ENCODE measurements at regions not wholly inside any gene's neighbourhood (a gene's known extent, or its start where the extent isn't known, plus 50 kb on each side); places are given as distances from the start of the nearest gene placed in this dataset.

DNA sequence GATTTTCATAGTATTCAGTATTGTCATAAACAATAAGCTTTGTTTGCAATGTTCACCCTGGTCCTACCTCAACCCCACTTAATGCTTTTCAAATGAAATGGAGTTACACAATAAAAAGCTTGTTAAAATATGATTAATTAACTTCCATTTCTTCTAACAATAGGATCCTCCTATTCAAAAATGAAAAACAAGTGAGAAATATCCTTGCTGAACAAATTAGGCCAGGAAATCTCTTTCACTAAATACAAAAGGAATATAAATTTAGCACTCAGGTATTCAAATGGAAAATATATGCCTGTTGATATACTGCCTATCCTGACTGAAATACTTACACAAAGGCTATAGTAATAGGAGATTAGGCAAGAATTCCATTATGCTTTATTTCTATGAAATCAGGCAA, 323.4 kb upstream of the GRM3 start:
- Histone ChIP-seq H4K20me1 (ENCODE audit: control insufficient read depth, insufficient read depth, low read length, poor library complexity, severe bottlenecking) (no peaks in the 10 kb centered on the region), H3K4me2 (replicated peaks; ENCODE audit: low read depth, low read length, poor library complexity, severe bottlenecking) (no peak overlapping the region), H3K79me2 (ENCODE audit: control insufficient read depth, insufficient read depth, low read length) (no peaks in the 10 kb centered on the region), H3K9ac (ENCODE audit: low read length) (no peak overlapping the region), H3K4me3 (ENCODE audit: control extremely low read depth in 1 of 5, extremely low read depth in 1 of 5, insufficient read depth in 1 of 5, low read depth in 2 of 5, low read length in 4 of 5) (no peak overlapping the region), H3K9me3 (ENCODE audit: control extremely low read depth in 1 of 3, control insufficient read depth in 2 of 3, insufficient read depth in 1 of 3, low read length in 2 of 3) (no peaks in the 10 kb centered on the region), H3K27me3 (replicated peaks in 1 of 4; ENCODE audit: control extremely low read depth in 1 of 4, control insufficient read depth in 3 of 4, insufficient read depth in 4 of 4, low read length in 3 of 4) (no peaks in the 10 kb centered on the region), H3K36me3 (replicated peaks in 1 of 2; ENCODE audit: control extremely low read depth in 1 of 2, control insufficient read depth in 1 of 2, extremely low read depth in 1 of 2, insufficient read depth in 2 of 2, low read length in 1 of 2) (no peaks in the 10 kb centered on the region), H3K4me1 (ENCODE audit: control insufficient read depth in 2 of 2, insufficient read depth in 2 of 2, low read length in 2 of 2) (no peaks in the 10 kb centered on the region), H3K27ac (ENCODE audit: low read length in 2 of 2) (no peak overlapping the region), H2AFZ (ENCODE audit: insufficient read depth, low read depth, low read length, poor library complexity, severe bottlenecking) (no peak overlapping the region)
- Mint-ChIP-seq H3K9me3 (ENCODE audit: insufficient read depth) (no peaks in the 10 kb centered on the region), H3K27ac (no peak overlapping the region), H3K4me3 (no peak overlapping the region), H3K4me1 (no peaks in the 10 kb centered on the region), H3K27me3 (no peaks in the 10 kb centered on the region)
- no peak for ATAC-seq (ENCODE audit: low read depth)
- intact Hi-C loops (cut with micrococcal nuclease) = no loop called here
- no peak for DNase-seq
- TF ChIP-seq, protein P1, sequence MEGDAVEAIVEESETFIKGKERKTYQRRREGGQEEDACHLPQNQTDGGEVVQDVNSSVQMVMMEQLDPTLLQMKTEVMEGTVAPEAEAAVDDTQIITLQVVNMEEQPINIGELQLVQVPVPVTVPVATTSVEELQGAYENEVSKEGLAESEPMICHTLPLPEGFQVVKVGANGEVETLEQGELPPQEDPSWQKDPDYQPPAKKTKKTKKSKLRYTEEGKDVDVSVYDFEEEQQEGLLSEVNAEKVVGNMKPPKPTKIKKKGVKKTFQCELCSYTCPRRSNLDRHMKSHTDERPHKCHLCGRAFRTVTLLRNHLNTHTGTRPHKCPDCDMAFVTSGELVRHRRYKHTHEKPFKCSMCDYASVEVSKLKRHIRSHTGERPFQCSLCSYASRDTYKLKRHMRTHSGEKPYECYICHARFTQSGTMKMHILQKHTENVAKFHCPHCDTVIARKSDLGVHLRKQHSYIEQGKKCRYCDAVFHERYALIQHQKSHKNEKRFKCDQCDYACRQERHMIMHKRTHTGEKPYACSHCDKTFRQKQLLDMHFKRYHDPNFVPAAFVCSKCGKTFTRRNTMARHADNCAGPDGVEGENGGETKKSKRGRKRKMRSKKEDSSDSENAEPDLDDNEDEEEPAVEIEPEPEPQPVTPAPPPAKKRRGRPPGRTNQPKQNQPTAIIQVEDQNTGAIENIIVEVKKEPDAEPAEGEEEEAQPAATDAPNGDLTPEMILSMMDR (IDR thresholded peaks at IDR 0.05) = no peak
- TF ChIP-seq EZH2 (IDR thresholded peaks at IDR 0.05; ENCODE audit: borderline replicate concordance, insufficient read depth, low read depth, low read length, poor library complexity, severe bottlenecking) = no peak
- POLR2A ChIA-PET = no interaction called here
- CTCF ChIA-PET = no interaction called here

DNA sequence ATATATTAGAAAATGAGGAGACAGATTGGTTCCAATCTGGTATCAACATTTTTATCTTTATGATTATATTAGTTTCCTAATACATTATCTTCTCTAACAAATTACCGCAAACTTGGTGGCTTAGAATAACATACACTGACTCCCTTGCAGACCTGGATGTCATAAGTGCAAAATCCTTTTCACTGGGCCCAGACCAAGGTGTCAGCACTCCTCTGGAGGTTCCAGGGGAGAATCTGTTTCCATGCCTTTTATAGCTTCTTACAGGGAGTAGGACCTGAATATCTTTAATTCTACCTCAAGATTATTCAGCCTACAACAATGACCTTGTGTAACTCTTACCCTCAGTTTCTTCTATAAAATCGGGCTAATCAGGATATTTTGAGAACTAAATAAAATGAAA, 329.9 kb upstream of the GRM3 start:
- Mint-ChIP-seq H3K9me3 (ENCODE audit: insufficient read depth) (no peaks in the 10 kb centered on the region), H3K4me1 (no peaks in the 10 kb centered on the region), H3K4me3 (no peak overlapping the region), H3K27ac (no peak overlapping the region), H3K27me3 (no peaks in the 10 kb centered on the region)
- H3K27ac ChIP-seq (ENCODE audit: low read length in 2 of 2) = no peak overlapping the region
- no peak overlapping the region for H2AFZ ChIP-seq (ENCODE audit: insufficient read depth, low read depth, low read length, poor library complexity, severe bottlenecking)
- H3K4me2 ChIP-seq (replicated peaks; ENCODE audit: low read depth, low read length, poor library complexity, severe bottlenecking) = no peak overlapping the region
- H3K9me3 ChIP-seq (ENCODE audit: control extremely low read depth in 1 of 3, control insufficient read depth in 2 of 3, insufficient read depth in 1 of 3, low read length in 2 of 3) = no peaks in the 10 kb centered on the region
- H4K20me1 ChIP-seq (ENCODE audit: control insufficient read depth, insufficient read depth, low read length, poor library complexity, severe bottlenecking) = no peaks in the 10 kb centered on the region
- ChIA-PET CTCF (no interaction called here), POLR2A (no interaction called here)
- ATAC-seq (ENCODE audit: low read depth) (no peak), DNase-seq (no peak)
- no peak overlapping the region for H3K4me3 ChIP-seq (ENCODE audit: control extremely low read depth in 1 of 5, extremely low read depth in 1 of 5, insufficient read depth in 1 of 5, low read depth in 2 of 5, low read length in 4 of 5)
- no peaks in the 10 kb centered on the region for H3K36me3 ChIP-seq (replicated peaks in 1 of 2; ENCODE audit: control extremely low read depth in 1 of 2, control insufficient read depth in 1 of 2, extremely low read depth in 1 of 2, insufficient read depth in 2 of 2, low read length in 1 of 2)
- TF ChIP-seq EZH2 (IDR thresholded peaks at IDR 0.05; ENCODE audit: borderline replicate concordance, insufficient read depth, low read depth, low read length, poor library complexity, severe bottlenecking) = no peak
- TF ChIP-seq, protein P1 (IDR thresholded peaks at IDR 0.05) = no peak
- no peaks in the 10 kb centered on the region for H3K4me1 ChIP-seq (ENCODE audit: control insufficient read depth in 2 of 2, insufficient read depth in 2 of 2, low read length in 2 of 2)
- intact Hi-C loops (cut with micrococcal nuclease) = no loop called here
- no CpG with 5 or more reads among the region's 2 CpGs for WGBS (ENCODE audit: insufficient coverage)
- H3K79me2 ChIP-seq (ENCODE audit: control insufficient read depth, insufficient read depth, low read length) = no peaks in the 10 kb centered on the region
- no peaks in the 10 kb centered on the region for H3K27me3 ChIP-seq (replicated peaks in 1 of 4; ENCODE audit: control extremely low read depth in 1 of 4, control insufficient read depth in 3 of 4, insufficient read depth in 4 of 4, low read length in 3 of 4)
- H3K9ac ChIP-seq (ENCODE audit: low read length) = no peak overlapping the region
